ENCODE measurements at regions not wholly inside any gene's neighbourhood (a gene's known extent, or its start where the extent isn't known, plus 50 kb on each side); places are given as distances from the start of the nearest gene placed in this dataset.

DNA sequence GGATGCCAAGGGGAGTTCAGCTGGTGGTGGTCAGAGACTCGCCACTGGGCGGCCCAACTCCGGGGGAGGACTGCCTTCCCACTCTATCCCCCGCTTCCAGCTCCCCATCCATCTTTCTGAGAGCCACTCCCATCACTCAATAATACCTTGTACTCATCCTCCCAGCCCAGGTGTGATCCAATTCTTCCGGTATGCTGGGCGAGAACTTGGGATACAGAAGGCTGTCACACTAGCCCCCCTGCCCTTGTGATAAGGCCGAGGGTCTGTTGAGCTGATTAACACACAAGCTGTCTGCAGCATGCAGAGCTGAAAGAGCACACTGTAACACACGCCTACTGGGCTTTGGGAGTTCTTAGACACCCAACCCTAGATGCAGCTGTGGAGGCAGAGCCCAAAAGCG, 460.4 kb upstream of the EEF2KMT start:
- DNase-seq, result no peak

DNA sequence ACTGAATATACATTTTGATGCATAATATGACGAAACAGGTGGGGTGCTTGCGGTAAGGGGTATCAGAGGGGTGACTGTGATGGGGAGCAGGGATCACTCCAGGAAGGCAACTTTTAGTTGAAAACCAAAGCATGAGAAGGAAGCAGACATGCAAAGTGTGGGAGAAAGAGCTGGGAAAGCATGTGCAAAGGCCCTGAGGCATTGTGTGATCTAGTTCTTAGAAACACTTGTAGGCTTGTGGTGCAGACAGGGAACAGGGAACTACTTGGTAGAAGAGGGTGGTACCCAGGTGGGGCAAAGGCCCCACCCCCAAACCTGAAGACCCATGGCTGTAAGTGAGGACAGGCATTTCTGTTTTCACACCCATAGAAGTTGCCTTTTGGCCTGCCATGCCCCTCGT, 459.9 kb upstream of the EEF2KMT start:
- DNase-seq, result no peak

DNA sequence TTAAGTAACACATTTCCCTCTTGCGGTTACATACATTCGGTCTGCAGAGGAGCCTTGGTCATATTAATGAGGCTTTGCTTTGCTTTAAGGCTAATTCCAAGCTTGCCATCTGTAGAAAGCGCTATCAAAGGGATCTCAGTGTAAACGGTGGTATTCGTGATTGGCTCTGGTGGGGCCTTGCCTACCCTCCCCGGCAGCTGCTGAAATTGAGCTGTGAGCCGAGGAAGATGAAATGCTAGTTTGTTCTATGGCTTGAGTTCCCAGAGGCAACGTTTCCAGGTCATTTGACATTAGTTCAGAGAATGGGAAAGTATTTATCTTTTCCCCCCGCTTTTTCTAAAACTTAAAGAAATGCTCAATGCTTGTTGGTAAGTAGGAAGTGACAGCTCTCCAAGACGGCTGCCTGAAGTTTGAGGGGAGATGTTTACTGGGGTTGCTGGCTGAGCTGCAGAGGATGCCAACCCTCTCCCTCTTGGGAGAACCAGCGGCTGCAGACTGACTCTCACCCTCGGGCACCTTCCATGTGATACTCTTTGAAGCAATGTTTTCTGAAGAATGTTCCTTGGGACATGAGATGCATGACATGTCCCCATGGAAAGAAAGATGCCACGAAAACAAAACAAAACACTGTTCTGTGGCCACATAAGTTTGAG, 458.7 kb upstream of the EEF2KMT start:
- no peak for DNase-seq

- no peak for DNase-seq
Observed at GRCh38 chr16:5551909-5552308, 454.3 kb upstream of the EEF2KMT start.

- DNase-seq, result no peak
Observed at GRCh38 chr16:5549802-5550201, 452.2 kb upstream of the EEF2KMT start.

DNA sequence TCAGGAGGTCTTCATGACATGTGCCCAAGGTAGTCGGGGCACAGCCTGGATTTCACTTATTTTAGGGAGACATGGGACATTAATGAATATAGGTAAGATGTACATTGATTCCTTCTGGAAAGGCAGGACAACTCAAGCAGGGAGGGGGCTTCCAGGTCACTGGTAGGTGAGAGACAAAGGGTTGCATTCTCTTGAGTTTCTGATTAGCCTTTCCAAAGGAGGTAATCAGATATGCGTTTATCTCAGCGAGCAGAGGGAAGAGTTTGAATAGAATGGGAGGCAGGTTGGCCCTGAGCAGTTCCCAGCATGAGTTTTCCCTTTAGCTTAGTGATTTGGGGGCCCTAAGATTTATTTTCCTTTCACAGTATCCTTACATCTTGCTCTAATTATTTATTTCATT, 443.8 kb upstream of the EEF2KMT start:
- DNase-seq, result no peak

- no peak for DNase-seq
Observed at GRCh38 chr16:5537347-5537746, 439.8 kb upstream of the EEF2KMT start.

- DNase-seq, result no peak
Observed at GRCh38 chr16:5533321-5533888, 435.8 kb upstream of the EEF2KMT start.

GRCh38 chr16:5527817-5528216, 430.2 kb upstream of the EEF2KMT start:
- DNase-seq, result no peak

DNA sequence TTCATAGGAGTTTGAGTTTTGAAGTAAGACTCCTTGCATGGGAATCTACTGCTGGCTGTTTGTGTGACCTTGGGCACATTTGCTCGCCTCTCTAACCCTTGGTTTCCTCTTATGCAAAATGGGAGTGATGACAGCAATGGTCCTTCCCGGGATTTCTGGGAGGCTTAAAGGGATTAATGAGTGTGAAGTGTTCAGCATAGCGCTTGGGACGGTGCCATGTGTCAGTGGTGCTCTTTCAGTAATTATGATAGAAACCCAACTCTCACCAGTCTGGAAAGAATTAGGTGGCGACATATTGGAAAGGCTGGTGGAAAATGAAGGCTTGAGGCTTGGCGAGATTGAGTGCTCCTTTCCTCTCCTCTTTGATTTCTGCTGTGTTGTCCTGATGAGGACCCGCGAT, 429.2 kb upstream of the EEF2KMT start:
- no peak for DNase-seq

DNA sequence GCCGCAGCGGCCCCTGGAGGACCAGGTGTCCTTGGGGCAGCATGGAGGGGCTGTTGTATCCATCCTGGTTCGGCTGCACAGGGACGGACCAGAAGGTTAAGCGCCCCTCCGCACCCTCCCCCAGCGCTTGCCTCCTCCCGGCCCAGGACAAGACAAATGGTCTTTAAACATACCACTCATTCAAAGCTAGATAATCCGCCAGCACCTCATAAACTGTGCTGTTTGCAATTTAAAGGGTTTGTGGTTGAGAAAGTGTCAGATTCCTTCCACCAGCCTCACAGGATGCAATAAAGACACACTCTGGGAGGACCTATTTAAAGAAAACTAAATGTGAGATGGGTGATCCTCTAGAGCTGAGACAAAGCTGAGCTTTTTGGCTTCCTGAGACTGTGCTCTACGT, 426.2 kb upstream of the EEF2KMT start:
- DNase-seq, result no peak

GRCh38 chr16:5516115-5516514, 418.5 kb upstream of the EEF2KMT start:
- DNase-seq, result no peak

GRCh38 chr16:5512014-5512413, 414.4 kb upstream of the EEF2KMT start:
- DNase-seq, result no peak

DNA sequence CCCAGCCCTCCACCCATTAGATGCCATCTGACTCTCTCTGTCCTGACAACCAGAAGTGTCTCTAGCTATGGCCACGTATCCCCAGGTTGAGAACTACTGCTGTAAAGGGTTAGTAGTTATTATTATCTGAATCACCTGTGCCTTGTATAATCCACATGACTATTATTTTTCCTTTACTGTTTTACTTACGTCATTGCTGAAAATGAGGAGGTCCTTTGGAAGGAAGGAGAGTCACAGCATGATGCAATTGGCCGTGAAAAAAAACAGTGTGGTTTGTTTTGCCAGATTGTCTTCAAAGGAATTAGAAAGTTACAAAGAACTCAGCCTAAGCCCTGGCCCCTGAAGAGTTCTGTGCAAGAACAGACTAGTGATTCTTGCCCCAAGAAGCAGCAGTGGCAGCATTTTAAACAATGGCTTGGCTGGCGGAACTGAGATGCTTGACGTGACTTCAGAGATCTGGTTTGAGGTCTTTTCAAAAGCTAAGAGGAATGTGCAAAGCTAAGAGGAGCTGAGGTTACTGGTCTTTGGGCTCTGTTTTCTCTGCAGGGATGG, 413.3 kb upstream of the EEF2KMT start:
- DNase-seq, result no peak

GRCh38 chr16:5509794-5510193, 412.2 kb upstream of the EEF2KMT start:
- DNase-seq, result no peak

- no peak for DNase-seq
Observed at GRCh38 chr16:5509336-5509735, 411.7 kb upstream of the EEF2KMT start.

- DNase-seq, result no peak
Observed at GRCh38 chr16:5508371-5508770, 410.8 kb upstream of the EEF2KMT start.

DNA sequence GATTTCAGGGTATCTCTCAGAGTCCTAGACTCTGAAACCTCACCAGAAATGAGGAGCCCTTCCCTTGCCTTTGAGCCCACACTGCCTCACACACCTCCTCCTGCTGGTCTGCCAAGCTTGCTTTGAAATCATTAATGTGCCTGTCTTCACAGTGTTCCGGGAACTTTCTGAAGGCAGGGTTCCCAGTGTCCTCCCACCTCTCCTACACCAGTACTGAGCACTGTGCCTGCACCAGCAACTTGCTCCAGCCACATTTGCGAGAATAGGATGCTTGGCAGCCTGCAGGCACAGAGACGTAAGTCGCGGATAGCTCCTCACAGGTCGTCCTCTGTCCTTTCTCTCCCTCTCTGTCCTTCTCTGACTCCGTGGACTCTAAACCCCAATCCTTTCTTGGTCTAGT, 408.4 kb upstream of the EEF2KMT start:
- DNase-seq, result no peak

DNA sequence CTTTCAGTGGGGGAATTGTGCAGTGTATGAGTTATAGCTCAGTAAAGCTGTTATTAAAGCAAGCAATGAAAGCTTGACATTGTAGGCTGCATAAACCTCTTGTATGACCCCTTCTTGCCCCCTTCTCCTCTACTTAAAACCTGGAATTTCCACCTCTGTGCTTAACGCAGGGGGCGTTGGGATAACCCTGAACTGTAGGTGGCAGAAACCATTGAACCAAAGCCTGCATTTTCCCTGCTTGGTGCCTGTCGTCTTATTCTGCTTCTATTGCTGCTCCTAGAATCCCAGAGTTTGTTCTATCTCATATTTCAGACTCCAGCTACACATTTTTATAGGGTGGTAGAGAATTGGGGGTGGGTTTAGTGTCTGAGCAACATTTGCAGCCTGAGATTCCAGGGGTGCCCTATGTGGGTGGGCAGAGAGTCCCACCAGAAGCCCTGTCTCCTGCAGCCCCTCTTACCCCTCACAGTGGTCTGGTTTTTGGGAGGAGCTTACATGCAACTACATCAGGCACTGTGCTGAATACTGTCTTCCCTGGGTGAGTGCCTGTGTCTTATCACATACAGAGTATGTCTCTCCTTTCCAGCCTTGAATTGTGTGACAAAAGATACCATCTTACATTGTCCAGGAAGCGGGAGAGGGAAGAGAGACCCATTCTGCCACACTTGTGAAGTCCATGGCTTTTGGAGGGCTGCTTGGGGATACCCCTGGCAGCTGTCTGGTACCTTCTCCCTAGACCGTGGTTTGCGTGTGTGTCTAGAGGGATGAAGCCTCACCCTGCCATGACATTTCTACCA, 407.7 kb upstream of the EEF2KMT start:
- DNase-seq, result no peak

DNA sequence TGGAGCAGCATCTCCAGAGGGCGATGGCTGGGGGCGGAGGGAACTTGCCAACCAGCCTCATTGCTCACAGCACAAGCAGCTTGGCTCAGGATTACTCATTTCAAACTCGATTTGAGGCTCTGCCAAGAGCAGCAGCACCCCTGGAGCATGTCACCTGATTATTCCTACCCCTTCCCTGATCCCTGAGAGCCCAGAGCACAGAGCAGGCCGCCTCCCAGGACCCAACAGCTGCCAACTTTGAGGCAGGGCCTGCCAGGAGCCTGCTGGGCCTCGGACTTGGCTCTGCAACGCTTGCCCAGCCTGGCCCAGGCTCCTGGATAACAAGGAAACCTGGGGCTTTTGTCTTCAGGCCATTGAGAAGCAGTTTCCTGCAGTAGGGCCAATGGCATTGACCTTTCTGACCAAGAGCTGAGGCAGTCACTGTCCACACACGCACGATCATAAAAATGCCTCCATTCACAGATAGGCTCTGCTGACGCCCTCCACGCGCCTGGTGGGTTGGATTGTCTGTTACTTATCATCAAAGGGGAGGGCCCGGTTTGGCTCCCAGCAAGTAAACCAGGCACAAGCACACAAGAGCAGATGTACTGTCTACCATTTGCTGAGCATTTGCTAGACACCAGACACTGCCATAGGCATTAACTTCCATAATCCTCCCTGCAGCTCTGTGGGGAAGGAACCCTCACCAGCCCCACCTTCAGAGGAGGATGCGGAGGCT, 406.6 kb upstream of the EEF2KMT start:
- no peak for DNase-seq

GRCh38 chr16:5502944-5503343, 405.3 kb upstream of the EEF2KMT start:
- DNase-seq, result no peak

- DNase-seq, result no peak
Observed at GRCh38 chr16:5502467-5502869, 404.9 kb upstream of the EEF2KMT start.

GRCh38 chr16:5500526-5500925, 402.9 kb upstream of the EEF2KMT start:
- no peak for DNase-seq

Data from CD4-positive, alpha-beta T cell treated with Interleukin-21 for 1 hour (primary cell).